SW 1271 (cell line): ENCODE measurements at regions not wholly inside any gene's neighbourhood (a gene's known extent, or its start where the extent isn't known, plus 50 kb on each side); places are given as distances from the start of the nearest gene placed in this dataset.
"Not testable (repeated sequence)": the region's sequence is repeated elsewhere in the genome, so short reads cannot be mapped to it uniquely, and the experiment has no call there.

ENCODE experiments used
- DNase-seq, 2 experiments: peaks; one replicate each; lab custom pipeline; 2025; lab: John Stamatoyannopoulos, UW

GRCh38 chr1:245102149-245102548, 52.6 kb upstream of the KIF26B start:
- not testable (repeated sequence) for DNase-seq

GRCh38 chr1:245099401-245099800, 55.4 kb upstream of the KIF26B start:
- DNase-seq, result no peak

- DNase-seq, result no peak
Observed at GRCh38 chr1:245098924-245099323, 55.9 kb upstream of the KIF26B start.

- DNase-seq, result no peak
Observed at GRCh38 chr1:245096311-245097066, 58.3 kb upstream of the KIF26B start.

GRCh38 chr1:245095903-245096302, 58.9 kb upstream of the KIF26B start:
- no peak for DNase-seq

- DNase-seq, result no peak
Observed at GRCh38 chr1:245094954-245095353, 59.8 kb upstream of the KIF26B start.

- no peak for DNase-seq
Observed at GRCh38 chr1:245094092-245094491, 60.7 kb upstream of the KIF26B start.

- DNase-seq, result no peak
Observed at GRCh38 chr1:245092638-245092976, 62.2 kb upstream of the KIF26B start.

- DNase-seq, result peak; percentile 97 to 99
Observed at GRCh38 chr1:245091818-245092637, 62.8 kb upstream of the KIF26B start.

GRCh38 chr1:245091171-245091621, 63.6 kb upstream of the KIF26B start:
- DNase-seq, result no peak

- no peak for DNase-seq
Observed at GRCh38 chr1:245090491-245091090, 64.2 kb upstream of the KIF26B start.

- no peak for DNase-seq
Observed at GRCh38 chr1:245087723-245088122, 67.1 kb upstream of the KIF26B start.

GRCh38 chr1:245086389-245086969, 68.3 kb upstream of the KIF26B start:
- DNase-seq, result no peak

GRCh38 chr1:245085508-245086095, 69.2 kb upstream of the KIF26B start:
- DNase-seq, result peak; percentile 37 to 40

- DNase-seq, result no peak
Observed at GRCh38 chr1:245084551-245084950, 70.2 kb upstream of the KIF26B start.

- DNase-seq, result peak; percentile 19 to 77
Observed at GRCh38 chr1:245079021-245079609, 75.7 kb upstream of the KIF26B start.

- no peak for DNase-seq
Observed at GRCh38 chr1:245074898-245075297, 79.9 kb upstream of the KIF26B start.

GRCh38 chr1:245074232-245074747, 80.5 kb upstream of the KIF26B start:
- DNase-seq, result no peak

- DNase-seq, result no peak
Observed at GRCh38 chr1:245070836-245071615, 83.8 kb upstream of the KIF26B start.

GRCh38 chr1:245067257-245067656, 87.5 kb upstream of the KIF26B start:
- no peak for DNase-seq
